ACC112 (cell line): ENCODE measurements at regions not wholly inside any gene's neighbourhood (a gene's known extent, or its start where the extent isn't known, plus 50 kb on each side); places are given as distances from the start of the nearest gene placed in this dataset.

Experiments used
- H2AFZ ChIP-seq: fragments of 200-600 bp; sonication (generic); one replicate; pipeline ENCODE4 v1.6.0; 2017; ENCODE audit warnings: antibody characterized with exemption, low read length; ENCODE audit not compliant: unreplicated experiment
- H3K27ac ChIP-seq: fragments of 200-600 bp; sonication (generic); 2 replicates; pipeline ENCODE4 v1.5.1; 2014; ENCODE audit warnings: low read depth, mild to moderate bottlenecking, antibody characterized with exemption, low read length, moderate library complexity
- H3K27me3 ChIP-seq: fragments of 200-600 bp; sonication (generic); 2 replicates; pipeline ENCODE4 v1.6.1; 2014; ENCODE audit warnings: mild to moderate bottlenecking, antibody characterized with exemption, low read length, moderate library complexity, mixed read lengths; ENCODE audit not compliant: insufficient read depth
- H3K36me3 ChIP-seq: fragments of 200-600 bp; sonication (generic); 2 replicates; pipeline ENCODE4 v1.6.1; 2016; ENCODE audit warnings: mild to moderate bottlenecking, antibody characterized with exemption, low read length, moderate library complexity, mixed read lengths; ENCODE audit not compliant: insufficient read depth
- H3K4me1 ChIP-seq: fragments of 200-600 bp; sonication (generic); one replicate; pipeline ENCODE4 v1.6.1; 2016; ENCODE audit warnings: low read length, mixed read lengths; ENCODE audit not compliant: insufficient read depth, unreplicated experiment, control insufficient read depth
- H3K4me3 ChIP-seq: fragments of 200-600 bp; sonication (generic); 2 replicates; pipeline ENCODE4 v1.5.1; 2014; ENCODE audit warnings: mild to moderate bottlenecking, low read depth, low read length
- H3K79me2 ChIP-seq: fragments of 200-600 bp; sonication (generic); one replicate; pipeline ENCODE4 v1.6.0; 2016; ENCODE audit warnings: low read length; ENCODE audit not compliant: control insufficient read depth, unreplicated experiment, insufficient read depth

- no peak overlapping the region for H2AFZ ChIP-seq
- no peaks in the 10 kb centered on the region for H3K36me3 ChIP-seq
- H3K4me1 ChIP-seq = peaks cover 3% of the 10 kb centered on the region
- no peaks in the 10 kb centered on the region for H3K79me2 ChIP-seq
- no peak overlapping the region for H3K4me3 ChIP-seq
- no peaks in the 10 kb centered on the region for H3K27me3 ChIP-seq
- H3K27ac ChIP-seq = no peak overlapping the region
Observed at GRCh38 chr5:163770625-163771024, 265.2 kb downstream of the MAT2B start.

DNA sequence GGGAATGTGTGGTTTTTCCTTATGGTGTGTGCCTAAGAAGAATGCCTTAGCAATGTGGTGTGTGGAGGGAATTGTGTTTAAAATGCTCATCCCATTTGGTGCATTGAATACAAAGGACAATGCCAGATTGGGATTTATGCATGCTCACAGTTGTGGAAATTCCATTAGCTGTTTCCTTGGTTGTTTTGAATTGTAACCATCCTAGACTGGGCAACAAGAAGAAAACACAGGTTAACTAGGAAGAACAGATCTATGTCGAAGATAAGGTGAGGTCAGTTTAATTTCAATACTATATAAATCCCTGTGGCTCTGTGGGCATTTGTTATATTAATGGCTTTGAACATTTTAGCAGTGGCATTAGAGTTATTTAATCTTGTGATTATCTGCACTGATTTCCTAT is 266.8 kb downstream of the MAT2B start:
- H3K79me2 ChIP-seq = no peaks in the 10 kb centered on the region
- H3K27me3 ChIP-seq = no peaks in the 10 kb centered on the region
- no peaks in the 10 kb centered on the region for H3K36me3 ChIP-seq
- peak overlapping the region; percentile 56 for H2AFZ ChIP-seq
- H3K4me1 ChIP-seq = peaks cover 3% of the 10 kb centered on the region
- H3K27ac ChIP-seq = no peak overlapping the region
- no peak overlapping the region for H3K4me3 ChIP-seq

DNA sequence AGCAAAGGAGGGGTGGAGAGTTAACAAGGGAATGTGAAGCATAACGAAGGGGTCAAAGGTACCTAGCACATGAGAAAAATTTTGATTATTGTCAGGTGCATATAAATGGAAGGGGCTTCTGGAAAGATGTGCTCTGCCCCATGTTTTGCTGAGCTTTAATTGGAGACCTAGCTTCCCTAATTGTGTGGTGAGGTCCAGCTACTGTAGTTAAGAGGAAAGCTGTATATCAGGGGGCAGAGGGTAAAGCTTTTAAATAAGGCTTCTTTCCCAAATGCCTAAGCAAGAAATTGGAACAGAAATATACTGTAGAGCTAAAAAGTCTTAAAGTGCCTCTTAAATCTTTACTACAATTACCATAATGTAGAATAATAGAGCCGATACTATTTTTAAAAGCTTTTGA is 267.2 kb downstream of the MAT2B start:
- Histone ChIP-seq H3K79me2 (no peaks in the 10 kb centered on the region), H3K4me3 (no peak overlapping the region), H3K36me3 (no peaks in the 10 kb centered on the region), H3K27ac (no peak overlapping the region), H3K27me3 (no peaks in the 10 kb centered on the region), H3K4me1 (peaks cover 3% of the 10 kb centered on the region), H2AFZ (no peak overlapping the region)

DNA sequence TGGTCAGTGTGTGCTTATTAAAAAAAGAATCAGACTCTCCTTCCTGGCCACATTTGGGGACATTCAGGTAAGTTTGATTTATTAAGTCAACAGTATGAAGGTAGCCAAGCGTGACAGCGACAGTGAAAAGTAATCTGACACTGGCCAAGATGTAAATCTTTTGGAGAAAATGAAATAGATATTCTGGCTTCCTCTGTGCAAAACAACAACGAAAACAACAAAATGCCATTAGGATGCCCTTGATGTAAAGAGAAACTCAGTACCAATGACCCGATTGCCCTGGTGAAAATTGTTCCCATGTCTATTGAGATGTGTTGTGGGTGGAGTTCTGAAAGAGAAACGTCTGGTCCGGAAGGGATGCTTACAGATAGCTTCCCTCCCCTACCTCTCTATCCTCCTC is 267.8 kb downstream of the MAT2B start:
- Histone ChIP-seq H3K4me1 (peaks cover 3% of the 10 kb centered on the region), H3K79me2 (no peaks in the 10 kb centered on the region), H3K4me3 (no peak overlapping the region), H3K36me3 (no peaks in the 10 kb centered on the region), H2AFZ (no peak overlapping the region), H3K27me3 (no peaks in the 10 kb centered on the region), H3K27ac (no peak overlapping the region)

- Histone ChIP-seq H3K27me3 (no peaks in the 10 kb centered on the region), H3K27ac (peak overlapping the region; percentile 32), H3K79me2 (no peaks in the 10 kb centered on the region), H2AFZ (peak overlapping the region; percentile 64), H3K36me3 (no peaks in the 10 kb centered on the region), H3K4me3 (no peak overlapping the region), H3K4me1 (peaks cover 19% of the 10 kb centered on the region)
Observed at GRCh38 chr5:163789870-163790269, 284.5 kb downstream of the MAT2B start.

GRCh38 chr5:163790497-163790896 is 285.1 kb downstream of the MAT2B start:
- Histone ChIP-seq H3K27me3 (no peaks in the 10 kb centered on the region), H3K79me2 (no peaks in the 10 kb centered on the region), H3K27ac (peak overlapping the region; percentile 32), H2AFZ (no peak overlapping the region), H3K4me1 (peaks cover 19% of the 10 kb centered on the region), H3K4me3 (no peak overlapping the region), H3K36me3 (no peaks in the 10 kb centered on the region)

- no peak overlapping the region for H2AFZ ChIP-seq
- no peak overlapping the region for H3K4me3 ChIP-seq
Observed at GRCh38 chr5:163794993-163795392, 289.6 kb downstream of the MAT2B start.

GRCh38 chr5:163807781-163808180 is 302.4 kb downstream of the MAT2B start:
- Histone ChIP-seq H3K4me1 (no peaks in the 10 kb centered on the region), H2AFZ (no peak overlapping the region), H3K79me2 (no peaks in the 10 kb centered on the region), H3K4me3 (no peak overlapping the region), H3K36me3 (no peaks in the 10 kb centered on the region), H3K27me3 (no peaks in the 10 kb centered on the region), H3K27ac (no peak overlapping the region)

More at GRCh38 chr5:163794993-163795392, 289.6 kb downstream of the MAT2B start:
- no peaks in the 10 kb centered on the region for H3K79me2 ChIP-seq
- no peaks in the 10 kb centered on the region for H3K36me3 ChIP-seq
- H3K27me3 ChIP-seq = no peaks in the 10 kb centered on the region
- H3K4me1 ChIP-seq = peaks cover 11% of the 10 kb centered on the region
- no peak overlapping the region for H3K27ac ChIP-seq

DNA sequence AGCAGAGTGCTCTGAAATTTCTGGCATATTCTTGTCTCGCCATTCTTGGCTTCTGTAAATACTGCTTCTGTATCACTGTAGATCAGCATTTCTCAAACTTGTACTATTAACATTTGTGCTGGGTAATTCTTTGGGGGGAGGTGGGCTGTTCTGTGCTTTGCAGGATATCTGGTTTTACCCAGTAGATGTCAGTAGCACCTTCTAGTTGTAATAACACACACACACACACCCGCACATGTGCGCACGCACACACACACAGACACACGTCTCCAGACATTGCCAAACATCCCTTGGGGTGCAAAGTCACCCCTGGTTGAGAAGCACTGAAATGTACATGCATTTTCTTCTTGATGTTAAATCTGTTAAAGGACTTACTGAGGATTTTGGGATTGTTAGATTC is 304.1 kb downstream of the MAT2B start:
- no peaks in the 10 kb centered on the region for H3K36me3 ChIP-seq
- no peak overlapping the region for H3K27ac ChIP-seq
- no peaks in the 10 kb centered on the region for H3K79me2 ChIP-seq
- no peak overlapping the region for H2AFZ ChIP-seq
- no peaks in the 10 kb centered on the region for H3K27me3 ChIP-seq
- H3K4me1 ChIP-seq = no peaks in the 10 kb centered on the region
- no peak overlapping the region for H3K4me3 ChIP-seq

DNA sequence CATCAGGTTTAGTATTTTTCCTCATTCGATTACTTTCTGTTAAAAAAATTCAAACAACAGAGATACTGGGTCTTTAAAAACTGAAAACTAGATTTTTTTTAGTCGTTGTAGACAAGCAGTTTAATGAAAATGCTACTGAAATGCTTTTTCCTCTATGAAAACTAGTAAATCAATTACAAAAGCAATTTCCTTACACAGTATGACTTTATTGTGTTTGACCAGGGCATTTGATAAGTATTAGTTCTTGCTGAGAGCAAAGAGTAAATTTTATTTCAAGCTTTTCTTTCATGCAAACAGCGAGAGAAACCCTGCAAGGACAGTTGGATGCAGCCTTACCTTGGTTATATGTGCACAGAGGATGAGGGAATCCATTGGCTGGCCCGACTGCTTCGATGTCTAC is 308.5 kb downstream of the MAT2B start:
- H3K4me1 ChIP-seq = no peaks in the 10 kb centered on the region
- H3K27me3 ChIP-seq = no peaks in the 10 kb centered on the region
- no peaks in the 10 kb centered on the region for H3K36me3 ChIP-seq
- H3K27ac ChIP-seq = no peak overlapping the region
- H3K4me3 ChIP-seq = no peak overlapping the region
- no peak overlapping the region for H2AFZ ChIP-seq
- H3K79me2 ChIP-seq = no peaks in the 10 kb centered on the region

DNA sequence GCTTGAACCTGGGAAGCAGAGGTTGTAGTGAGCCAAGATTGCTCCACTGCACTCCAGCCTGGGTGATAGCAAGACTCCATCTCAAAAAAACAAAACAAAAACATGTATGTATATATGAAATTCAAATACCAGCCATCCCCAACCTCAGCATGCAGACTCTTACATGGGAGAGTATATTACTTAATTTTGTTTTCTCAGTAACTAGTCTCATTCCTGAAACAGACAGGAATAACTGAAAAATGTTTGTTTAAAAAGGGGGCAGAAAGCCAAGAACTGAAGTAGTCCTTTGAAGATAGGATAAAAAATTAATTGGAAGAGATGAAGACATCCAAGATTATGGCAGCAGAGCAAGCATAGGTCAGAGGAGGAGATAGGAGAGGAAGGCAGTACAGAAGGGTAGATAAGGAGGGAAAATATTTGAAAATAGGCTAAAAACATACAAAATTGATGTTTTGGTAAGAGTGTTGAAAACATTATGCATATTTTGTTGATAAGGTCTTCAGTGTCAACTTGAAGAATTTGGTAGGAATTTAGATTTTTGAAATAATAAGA is 309.9 kb downstream of the MAT2B start:
- Histone ChIP-seq H3K4me3 (no peak overlapping the region), H3K4me1 (no peaks in the 10 kb centered on the region), H3K27ac (no peak overlapping the region), H3K27me3 (no peaks in the 10 kb centered on the region), H2AFZ (no peak overlapping the region), H3K36me3 (no peaks in the 10 kb centered on the region), H3K79me2 (no peaks in the 10 kb centered on the region)
